Right hindlimb (tissue), 1 donor: ENCODE measurements at regions not wholly inside any gene's neighbourhood (a gene's known extent, or its start where the extent isn't known, plus 50 kb on each side); places are given as distances from the start of the nearest gene placed in this dataset.

Experiments
- DNase-seq: peaks from one replicate; pipeline ENCODE4 v3.0.0-alpha.2; 2018

- DNase-seq, result no peak
These were observed 204.0 kb upstream of the PUM3 start for GRCh38 chr9:3047912-3048311.

GRCh38 chr9:3045153-3045552, 201.3 kb upstream of the PUM3 start:
- DNase-seq, result no peak

- no peak for DNase-seq
These were observed 199.5 kb upstream of the PUM3 start for GRCh38 chr9:3043369-3043768.

- DNase-seq, result no peak
These were observed 196.9 kb upstream of the PUM3 start for GRCh38 chr9:3040761-3041160.

- no peak for DNase-seq
These were observed 192.4 kb upstream of the PUM3 start for GRCh38 chr9:3036333-3036700.

- DNase-seq, result no peak
These were observed 191.9 kb upstream of the PUM3 start for GRCh38 chr9:3035579-3036332.

- no peak for DNase-seq
These were observed 189.0 kb upstream of the PUM3 start for GRCh38 chr9:3032898-3033297.

- no peak for DNase-seq
These were observed 184.6 kb upstream of the PUM3 start for GRCh38 chr9:3028535-3028934.

- no peak for DNase-seq
These were observed 183.3 kb upstream of the PUM3 start for GRCh38 chr9:3027210-3027609.

- DNase-seq, result no peak
These were observed 179.6 kb upstream of the PUM3 start for GRCh38 chr9:3023449-3023848.

- DNase-seq, result no peak
These were observed 174.9 kb upstream of the PUM3 start for GRCh38 chr9:3018691-3019230.

GRCh38 chr9:3018071-3018470, 174.2 kb upstream of the PUM3 start:
- no peak for DNase-seq

GRCh38 chr9:3014178-3014577, 170.3 kb upstream of the PUM3 start:
- DNase-seq, result no peak

- DNase-seq, result no peak
These were observed 168.9 kb upstream of the PUM3 start for GRCh38 chr9:3012842-3013241.

- DNase-seq, result no peak
These were observed 168.3 kb upstream of the PUM3 start for GRCh38 chr9:3012245-3012644.

GRCh38 chr9:3008091-3008490, 164.2 kb upstream of the PUM3 start:
- no peak for DNase-seq

GRCh38 chr9:3007326-3007725, 163.4 kb upstream of the PUM3 start:
- DNase-seq, result no peak

GRCh38 chr9:3006851-3007250, 163.0 kb upstream of the PUM3 start:
- DNase-seq, result no peak

GRCh38 chr9:3004572-3004971, 160.7 kb upstream of the PUM3 start:
- DNase-seq, result no peak

- DNase-seq, result no peak
These were observed 157.4 kb upstream of the PUM3 start for GRCh38 chr9:3001311-3001710.

GRCh38 chr9:2992427-2992826, 148.5 kb upstream of the PUM3 start:
- no peak for DNase-seq

- no peak for DNase-seq
These were observed 147.4 kb upstream of the PUM3 start for GRCh38 chr9:2991292-2991691.

GRCh38 chr9:2987679-2988078, 143.8 kb upstream of the PUM3 start:
- DNase-seq, result no peak

- DNase-seq, result no peak
These were observed 141.4 kb upstream of the PUM3 start for GRCh38 chr9:2985343-2985742.

- no peak for DNase-seq
These were observed 140.6 kb upstream of the PUM3 start for GRCh38 chr9:2984491-2984890.
